Erythroblast (primary cell): ENCODE measurements at regions not wholly inside any gene's neighbourhood (a gene's known extent, or its start where the extent isn't known, plus 50 kb on each side); places are given as distances from the start of the nearest gene placed in this dataset.

ENCODE experiments used
- DNase-seq, 2 experiments: peaks; one replicate each; lab custom pipeline; 2025; lab: John Stamatoyannopoulos, UW
- GATA1 ChIP-seq: IDR thresholded peaks from 2 replicates; pipeline ENCODE4 v1.6.1; 2011; ENCODE audit warnings: low read depth, mild to moderate bottlenecking, control low read depth, low read length, moderate library complexity
- POLR2A ChIP-seq: IDR thresholded peaks from 2 replicates; pipeline ENCODE4 v1.6.1; 2011; ENCODE audit warnings: mild to moderate bottlenecking, low read length

- TF ChIP-seq GATA1 (no peak), POLR2A (no peak)
Measured at GRCh38 chr13:23947893-23948292, 50.6 kb upstream of the C1QTNF9B start.

GRCh38 chr13:23949200-23949599 is 51.9 kb upstream of the C1QTNF9B start:
- DNase-seq, result no peak
- TF ChIP-seq GATA1, result no peak
- TF ChIP-seq POLR2A, result no peak

More at GRCh38 chr13:23947893-23948292, 50.6 kb upstream of the C1QTNF9B start:
- DNase-seq, result no peak

DNA sequence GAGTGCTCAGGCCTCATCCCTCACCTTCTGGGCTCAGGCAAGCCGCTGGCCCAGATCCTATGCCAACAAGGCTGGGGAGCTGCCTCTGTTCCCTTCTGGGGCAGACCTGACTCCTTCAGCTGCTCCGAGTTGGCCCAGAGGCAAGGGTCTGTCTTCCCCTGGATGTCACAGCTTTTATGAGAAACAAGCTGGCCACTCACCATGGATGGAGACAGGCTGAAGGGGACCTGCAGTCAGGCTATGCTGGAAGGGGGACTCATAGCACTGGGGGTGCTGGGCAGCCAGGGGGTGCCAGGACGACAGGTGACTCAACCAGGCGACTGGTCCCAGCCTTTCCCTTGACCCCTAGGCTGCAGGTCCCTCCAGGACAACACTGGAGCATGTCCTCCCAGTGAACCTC is 52.4 kb upstream of the C1QTNF9B start:
- TF ChIP-seq POLR2A, result no peak
- TF ChIP-seq GATA1, result no peak
- DNase-seq, result no peak

DNA sequence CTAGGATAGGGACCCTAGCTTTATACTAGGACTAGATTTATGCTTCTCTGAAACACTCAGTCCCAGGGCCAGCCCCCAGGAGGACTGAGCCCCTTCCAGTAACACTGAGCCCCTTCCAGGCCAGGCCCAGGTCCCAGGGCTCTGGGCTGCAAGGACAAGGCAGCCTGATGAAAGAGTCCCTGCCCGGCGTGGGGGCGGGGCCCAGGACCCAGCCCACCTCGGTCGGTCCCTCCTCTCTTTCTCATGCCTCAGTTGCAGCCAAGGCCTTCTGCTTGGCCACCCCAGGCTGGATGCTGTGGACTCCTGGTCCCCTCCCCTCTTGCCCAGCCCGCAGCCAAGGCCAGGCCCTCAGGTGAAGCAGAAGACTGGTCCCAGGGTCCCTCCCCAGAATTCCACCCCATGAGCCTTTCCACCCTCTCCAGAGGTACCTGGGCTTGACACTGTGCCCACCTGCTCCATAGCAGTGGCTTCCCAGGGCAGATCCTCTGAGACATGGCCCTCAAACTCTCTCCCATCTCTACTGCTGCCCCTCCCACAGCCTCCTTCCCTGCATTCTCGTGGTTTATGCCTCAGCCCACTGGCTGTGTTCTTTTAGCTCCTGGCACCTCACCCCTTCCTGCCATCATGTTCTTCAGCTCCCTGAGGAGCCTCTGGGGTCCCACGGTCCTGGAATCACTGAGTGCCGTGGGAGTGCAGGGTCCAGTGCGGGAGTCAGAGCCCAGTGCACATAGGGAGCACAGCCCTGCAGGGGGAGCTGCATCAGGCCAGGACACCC is 53.6 kb upstream of the C1QTNF9B start:
- DNase-seq, result no peak

DNA sequence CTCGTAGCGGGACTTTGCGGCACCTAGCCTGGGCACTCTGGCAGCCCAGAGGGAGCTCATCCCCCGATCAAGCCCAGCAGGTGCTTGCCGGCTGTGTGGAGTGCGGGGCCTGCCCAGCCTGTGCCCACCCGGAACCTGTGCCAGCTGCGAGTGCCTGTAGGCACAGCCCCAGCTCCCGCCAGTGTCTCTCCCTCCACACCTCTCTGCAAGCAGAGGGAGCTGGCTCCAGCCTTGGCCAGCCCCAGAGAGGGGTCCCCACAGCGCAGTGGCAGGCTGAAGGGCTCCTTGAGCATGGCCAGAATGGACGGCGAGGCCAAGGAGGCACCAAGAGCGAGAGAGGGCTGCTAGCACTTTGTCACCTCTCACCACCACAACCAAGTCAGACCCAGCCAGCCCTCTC is 55.5 kb upstream of the C1QTNF9B start:
- DNase-seq, result no peak
- TF ChIP-seq GATA1 (no peak), POLR2A (no peak)

More for the DNA sequence above, 53.6 kb upstream of the C1QTNF9B start:
- TF ChIP-seq POLR2A, result no peak
- no peak for TF ChIP-seq GATA1

- no peak for TF ChIP-seq GATA1
- TF ChIP-seq POLR2A, result no peak
- no peak for DNase-seq
Measured at GRCh38 chr13:23953860-23954512, 56.7 kb upstream of the C1QTNF9B start.

- TF ChIP-seq GATA1 (no peak), POLR2A (no peak)
Measured at GRCh38 chr13:23955064-23955463, 57.8 kb upstream of the C1QTNF9B start.

GRCh38 chr13:23956106-23956505 is 58.8 kb upstream of the C1QTNF9B start:
- TF ChIP-seq GATA1 (no peak), POLR2A (no peak)
- DNase-seq, result no peak

More at GRCh38 chr13:23955064-23955463, 57.8 kb upstream of the C1QTNF9B start:
- DNase-seq, result no peak

DNA sequence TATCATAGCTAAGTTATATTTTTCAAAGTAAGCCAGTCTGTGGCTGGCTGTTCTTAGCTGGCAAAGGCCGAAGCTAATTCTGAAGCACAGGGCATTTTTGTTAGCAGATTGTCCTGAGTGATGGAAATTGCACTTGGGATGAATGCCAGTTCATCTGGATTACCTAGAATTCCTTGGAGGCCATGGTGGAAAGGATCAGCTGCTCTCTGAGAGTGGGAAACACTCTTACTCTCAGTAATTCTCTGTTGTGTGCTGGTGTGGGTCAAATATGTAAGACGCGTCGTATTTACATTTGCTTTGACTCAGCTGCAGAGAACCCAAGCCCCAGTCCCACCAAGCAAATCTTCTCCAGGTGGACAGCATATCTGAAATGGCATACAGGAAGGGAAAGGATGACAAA is 60.7 kb upstream of the C1QTNF9B start:
- TF ChIP-seq GATA1 (no peak), POLR2A (no peak)
- no peak for DNase-seq

DNA sequence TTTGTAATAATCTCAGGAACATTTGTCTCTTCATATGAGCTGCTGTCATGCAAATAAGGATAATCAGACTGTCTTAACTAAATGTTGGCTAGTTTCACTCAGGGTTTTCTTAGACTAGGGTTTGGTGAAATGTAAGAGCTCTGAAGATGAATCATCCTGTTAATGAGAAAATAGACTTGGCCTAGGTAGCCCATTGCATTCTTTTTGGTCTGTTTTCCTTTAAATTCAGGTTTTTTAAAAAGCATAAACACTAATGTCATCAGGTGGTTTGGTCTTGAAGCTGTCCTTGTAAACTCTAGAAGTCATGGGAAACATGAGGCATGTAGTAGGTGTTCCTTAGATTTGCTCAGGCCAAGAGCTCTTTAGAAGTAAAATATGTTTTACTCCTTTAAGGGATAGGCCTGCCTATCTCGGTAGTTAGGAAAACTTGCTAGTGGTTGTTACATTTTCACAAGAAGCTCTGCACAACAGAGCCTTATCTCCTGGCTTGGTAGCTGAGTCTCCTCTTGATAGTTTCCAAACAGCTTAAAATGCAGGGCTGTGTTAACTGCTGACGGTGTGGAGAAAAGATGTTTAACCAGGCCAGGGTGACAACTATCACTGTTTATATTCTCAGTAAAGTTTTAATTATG is 62.0 kb upstream of the C1QTNF9B start:
- TF ChIP-seq POLR2A (no peak), GATA1 (no peak)
- DNase-seq, result no peak

GRCh38 chr13:23960566-23961156 is 63.4 kb upstream of the C1QTNF9B start:
- peak; percentile 18 to 25 for DNase-seq
- TF ChIP-seq POLR2A (no peak), GATA1 (no peak)

DNA sequence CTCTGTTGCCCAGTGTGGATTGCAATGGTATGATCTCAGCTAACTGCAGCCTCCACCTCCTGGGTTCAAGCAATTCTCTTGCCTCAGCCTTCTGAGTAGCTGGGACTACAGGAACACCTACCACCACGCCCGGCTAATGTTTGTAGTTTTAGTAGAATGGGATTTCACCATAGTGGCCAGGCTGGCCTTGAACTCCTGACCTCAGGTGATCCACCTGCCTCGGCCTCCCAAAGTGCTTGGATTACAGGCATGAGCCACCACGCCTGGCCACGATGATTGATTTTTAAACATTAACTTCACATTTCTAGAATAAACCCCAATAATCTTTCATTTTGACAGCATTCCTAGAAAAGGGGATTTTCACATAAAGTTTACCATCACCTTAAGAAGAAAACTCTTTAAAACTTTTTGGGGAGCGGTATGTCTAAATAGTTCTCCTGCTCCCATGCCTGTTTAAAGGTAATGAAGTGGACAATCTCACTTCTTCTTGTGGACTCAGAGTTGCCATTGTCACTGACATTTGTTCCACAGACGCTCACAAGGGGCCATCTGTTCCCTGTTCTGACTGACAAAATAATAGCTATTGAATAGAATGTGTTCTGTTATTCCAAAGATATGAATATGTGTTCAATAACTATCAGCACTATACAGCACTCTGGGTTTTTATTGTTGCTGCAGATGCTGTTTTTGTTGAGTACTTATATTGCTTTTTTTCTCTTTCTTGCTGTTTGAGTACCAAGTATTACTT is 66.1 kb upstream of the C1QTNF9B start:
- TF ChIP-seq GATA1 (no peak), POLR2A (no peak)
- no peak for DNase-seq

DNA sequence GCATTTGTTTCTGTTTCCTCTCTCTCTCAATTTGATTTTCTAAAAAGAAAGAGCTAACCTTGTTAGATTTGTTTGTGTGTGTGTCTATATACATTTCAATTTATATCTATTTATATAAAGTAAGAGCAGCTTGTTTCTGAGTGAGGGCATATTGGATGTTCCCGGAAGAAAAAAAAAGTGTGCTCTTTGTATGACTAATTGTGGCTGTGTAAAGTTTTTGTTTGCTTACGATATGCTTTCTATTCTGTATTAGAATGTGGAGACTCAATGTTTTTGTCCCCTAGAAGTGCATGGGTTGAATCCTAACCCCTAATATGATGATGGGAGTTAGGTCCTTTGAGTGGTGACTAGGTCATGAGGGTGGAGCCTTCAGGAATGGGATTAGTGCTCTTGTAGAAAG is 66.6 kb upstream of the C1QTNF9B start:
- TF ChIP-seq POLR2A (no peak), GATA1 (no peak)
- no peak for DNase-seq

GRCh38 chr13:23965346-23965745 is 68.0 kb upstream of the C1QTNF9B start:
- DNase-seq, result no peak
- no peak for TF ChIP-seq POLR2A
- TF ChIP-seq GATA1, result no peak
